GM12878 (cell line): ENCODE measurements at regions not wholly inside any gene's neighbourhood (a gene's known extent, or its start where the extent isn't known, plus 50 kb on each side); places are given as distances from the start of the nearest gene placed in this dataset.

Experiments
- ATAC-seq: fragments of 200-7000 bp; cut with Tn5 transposase; 3 replicates; pipeline ENCODE4 v1.9.1; 2020; ENCODE audit warnings: mild to moderate bottlenecking, moderate library complexity
- BruUV-seq: library from RNA; stranded (reverse); fragments of 400-500 nt; replicated peaks from 2 replicates; lab custom pipeline; 2021; lab: Mats Ljungman, UMichigan
- CTCF ChIA-PET: fragments of 300-600 bp; sonication (Branson Sonifier 250); formaldehyde crosslinking; extraction: SDS; loops from one replicate; lab custom pipeline; 2021; ENCODE audit warnings: inconsistent platforms; lab: Yijun Ruan, JAX
- POLR2A ChIA-PET: fragments of 350-600 bp; formaldehyde crosslinking; extraction: SDS; loops from one replicate; lab custom pipeline; 2021; ENCODE audit warnings: inconsistent platforms; lab: Charles Lee
- RAD21 ChIA-PET: fragments of 300-600 bp; sonication (Branson Sonifier 250); formaldehyde crosslinking; loops from one replicate; lab custom pipeline; 2023; ENCODE audit warnings: antibody characterized with exemption; ENCODE audit not compliant: unreplicated experiment; lab: Charles Lee
- SMC1A ChIA-PET: fragments of 300-600 bp; sonication (Branson Sonifier 250); formaldehyde crosslinking; loops from one replicate; lab custom pipeline; 2023; ENCODE audit not compliant: unreplicated experiment, uncharacterized antibody; lab: Charles Lee
- DNase-seq: peaks from one replicate; pipeline ENCODE4 v3.0.0-alpha.2; 2011; ENCODE audit warnings: low read depth, low spot score
- FAIRE-seq: peaks from 3 replicates; lab custom pipeline; 2011; peaks lifted over from hg19 to GRCh38; lab: Jason Lieb, UNC
- H2AFZ ChIP-seq: 2 replicates; pipeline ENCODE4 v1.6.0; 2011; ENCODE audit warnings: low read depth, low read length, control low read depth; ENCODE audit not compliant: control insufficient read depth
- H3K27ac ChIP-seq: 2 replicates; pipeline ENCODE4 v1.5.1; 2011; ENCODE audit warnings: control low read depth; ENCODE audit not compliant: control insufficient read depth, insufficient read depth
- H3K27me3 ChIP-seq, 2 experiments: replicated peaks in 1 of 2; 2 replicates each; pipeline versions ENCODE4 v1.6.0 to v1.6.1; 2011; ENCODE audit warnings: low read length in 1 of 2; ENCODE audit not compliant: control insufficient read depth in 2 of 2, insufficient read depth in 2 of 2
- H3K36me3 ChIP-seq, 2 experiments: 2 replicates each; pipeline ENCODE4 v1.5.1; 2011; ENCODE audit warnings: low read length in 1 of 2; ENCODE audit not compliant: control insufficient read depth in 2 of 2, insufficient read depth in 2 of 2
- H3K4me1 ChIP-seq: 2 replicates; pipeline ENCODE4 v1.6.1; 2011; ENCODE audit warnings: mild to moderate bottlenecking, low read length, moderate library complexity, mixed read lengths; ENCODE audit not compliant: control insufficient read depth, insufficient read depth
- H3K4me2 ChIP-seq: 2 replicates; pipeline ENCODE4 v1.6.0; 2011; ENCODE audit warnings: control low read depth; ENCODE audit not compliant: control insufficient read depth, insufficient read depth
- H3K4me3 ChIP-seq: fragments of 200-600 bp; sonication (generic); 2 replicates; pipeline ENCODE4 v1.5.1; 2016
- H3K79me2 ChIP-seq: 2 replicates; pipeline ENCODE4 v1.6.0; 2011; ENCODE audit warnings: low read length; ENCODE audit not compliant: control insufficient read depth, insufficient read depth
- H3K9ac ChIP-seq: 2 replicates; pipeline ENCODE4 v1.8.0; 2011; ENCODE audit warnings: low read length, control low read depth, mixed read lengths; ENCODE audit not compliant: control insufficient read depth, insufficient read depth
- H3K9me3 ChIP-seq: replicated peaks from 3 replicates; pipeline ENCODE4 v1.5.1; 2011; ENCODE audit warnings: mild to moderate bottlenecking, low read length; ENCODE audit not compliant: control insufficient read depth, insufficient read depth
- H4K20me1 ChIP-seq: 2 replicates; pipeline ENCODE4 v1.6.0; 2011; ENCODE audit not compliant: control insufficient read depth, insufficient read depth
- MXI1 ChIP-seq: fragments of 150-350 bp; IDR thresholded peaks from 2 replicates; pipeline ENCODE4 v1.6.1; 2011; ENCODE audit warnings: low read depth, mild to moderate bottlenecking, inconsistent platforms, low read length, improper control_type of control experiment
- WGBS: methylation state at CpG from one replicate; pipeline ENCODE4 v1.1.6; 2016; ENCODE audit warnings: low lambda C conversion rate; ENCODE audit not compliant: insufficient replicate concordance, insufficient coverage; ENCODE audit errors: missing lambda C conversion rate; 5-methylcytosine and 5-hydroxymethylcytosine counted together
- in situ Hi-C: fragments of 300-500 bp; cut with MboI; formaldehyde crosslinking; loops from 9 replicates; pipeline ENCODE4 v1.14.3; 2018; ENCODE audit warnings: mixed read lengths
- intact Hi-C: fragments of 100-400 bp; cut with micrococcal nuclease; formaldehyde crosslinking; loops from one replicate; pipeline ENCODE4 v1.14.2; 2022; ENCODE audit not compliant: unreplicated experiment
- TF ChIP-seq, protein P1 (sequence below): fragments of 450-650 bp; IDR thresholded peaks from 2 replicates; pipeline ENCODE4 v1.6.1; 2017; ENCODE audit warnings: mild to moderate bottlenecking, moderate library complexity

- BruUV-seq, result no TSS peak
- intact Hi-C loops, result no loop called here
Measured at GRCh38 chr2:46845542-46846486, 69.8 kb downstream of the MCFD2 start.

More at GRCh38 chr2:46845542-46846486, 69.8 kb downstream of the MCFD2 start:
- WGBS, result 43% methylated on average over 16 of the region's 16 CpGs
- Histone ChIP-seq H3K27me3 (peaks cover 0 to 5% of the 10 kb centered on the region in 2 experiments), H3K4me3 (no peak overlapping the region), H3K9ac (no peak overlapping the region), H4K20me1 (no peaks in the 10 kb centered on the region), H3K79me2 (no peaks in the 10 kb centered on the region), H2AFZ (no peak overlapping the region), H3K36me3 (no peaks in the 10 kb centered on the region), H3K27ac (no peak overlapping the region), H3K9me3 (no peaks in the 10 kb centered on the region), H3K4me2 (no peak overlapping the region), H3K4me1 (no peaks in the 10 kb centered on the region)
- POLR2A ChIA-PET, result no interaction called here
- no peak for FAIRE-seq
- DNase-seq, result no peak
- in situ Hi-C loops, result no loop called here
- RAD21 ChIA-PET, result no interaction called here
- SMC1A ChIA-PET, result no interaction called here
- no peak for ATAC-seq
- TF ChIP-seq, protein P1, sequence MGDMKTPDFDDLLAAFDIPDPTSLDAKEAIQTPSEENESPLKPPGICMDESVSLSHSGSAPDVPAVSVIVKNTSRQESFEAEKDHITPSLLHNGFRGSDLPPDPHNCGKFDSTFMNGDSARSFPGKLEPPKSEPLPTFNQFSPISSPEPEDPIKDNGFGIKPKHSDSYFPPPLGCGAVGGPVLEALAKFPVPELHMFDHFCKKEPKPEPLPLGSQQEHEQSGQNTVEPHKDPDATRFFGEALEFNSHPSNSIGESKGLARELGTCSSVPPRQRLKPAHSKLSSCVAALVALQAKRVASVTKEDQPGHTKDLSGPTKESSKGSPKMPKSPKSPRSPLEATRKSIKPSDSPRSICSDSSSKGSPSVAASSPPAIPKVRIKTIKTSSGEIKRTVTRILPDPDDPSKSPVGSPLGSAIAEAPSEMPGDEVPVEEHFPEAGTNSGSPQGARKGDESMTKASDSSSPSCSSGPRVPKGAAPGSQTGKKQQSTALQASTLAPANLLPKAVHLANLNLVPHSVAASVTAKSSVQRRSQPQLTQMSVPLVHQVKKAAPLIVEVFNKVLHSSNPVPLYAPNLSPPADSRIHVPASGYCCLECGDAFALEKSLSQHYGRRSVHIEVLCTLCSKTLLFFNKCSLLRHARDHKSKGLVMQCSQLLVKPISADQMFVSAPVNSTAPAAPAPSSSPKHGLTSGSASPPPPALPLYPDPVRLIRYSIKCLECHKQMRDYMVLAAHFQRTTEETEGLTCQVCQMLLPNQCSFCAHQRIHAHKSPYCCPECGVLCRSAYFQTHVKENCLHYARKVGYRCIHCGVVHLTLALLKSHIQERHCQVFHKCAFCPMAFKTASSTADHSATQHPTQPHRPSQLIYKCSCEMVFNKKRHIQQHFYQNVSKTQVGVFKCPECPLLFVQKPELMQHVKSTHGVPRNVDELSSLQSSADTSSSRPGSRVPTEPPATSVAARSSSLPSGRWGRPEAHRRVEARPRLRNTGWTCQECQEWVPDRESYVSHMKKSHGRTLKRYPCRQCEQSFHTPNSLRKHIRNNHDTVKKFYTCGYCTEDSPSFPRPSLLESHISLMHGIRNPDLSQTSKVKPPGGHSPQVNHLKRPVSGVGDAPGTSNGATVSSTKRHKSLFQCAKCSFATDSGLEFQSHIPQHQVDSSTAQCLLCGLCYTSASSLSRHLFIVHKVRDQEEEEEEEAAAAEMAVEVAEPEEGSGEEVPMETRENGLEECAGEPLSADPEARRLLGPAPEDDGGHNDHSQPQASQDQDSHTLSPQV, result no peak
- TF ChIP-seq MXI1, result no peak
- CTCF ChIA-PET, result no interaction called here
